C4-2B (cell line): ENCODE measurements at regions not wholly inside any gene's neighbourhood (a gene's known extent, or its start where the extent isn't known, plus 50 kb on each side); places are given as distances from the start of the nearest gene placed in this dataset.
"Not testable (repeated sequence)": the region's sequence is repeated elsewhere in the genome, so short reads cannot be mapped to it uniquely, and the experiment has no call there.

Experiments
- H3K27ac ChIP-seq: fragments of 450-650 bp; 2 replicates; pipeline ENCODE4 v1.5.1; 2017
- ZFX ChIP-seq: fragments of 450-650 bp; IDR thresholded peaks from 2 replicates; pipeline ENCODE4 v1.6.1; 2017
- TF ChIP-seq, protein P1 (sequence below): fragments of 450-650 bp; conservative IDR thresholded peaks from 2 replicates; pipeline ENCODE4 v1.5.1; 2017; ENCODE audit warnings: mild to moderate bottlenecking

DNA sequence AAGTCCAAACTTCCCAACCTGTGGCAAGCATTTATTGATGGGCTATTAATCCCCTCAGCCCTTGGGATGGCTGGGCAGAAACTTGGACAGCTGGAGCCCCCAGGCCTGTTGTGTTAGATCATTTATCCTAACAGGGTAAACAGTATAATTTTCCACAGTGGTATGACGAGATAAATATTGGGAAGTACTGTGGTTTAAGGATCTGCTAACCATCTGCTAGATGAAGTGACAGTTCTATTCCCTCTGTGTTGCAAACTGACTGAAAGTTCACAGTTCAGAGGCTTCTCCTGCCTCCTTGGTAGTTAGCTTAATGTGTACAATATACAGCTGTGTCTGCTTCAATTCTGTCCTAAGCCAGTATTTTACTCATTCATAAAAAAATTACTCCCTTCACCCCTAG, 127.5 kb upstream of the CHODL start:
- H3K27ac ChIP-seq, result no peak overlapping the region
- TF ChIP-seq, protein P1, sequence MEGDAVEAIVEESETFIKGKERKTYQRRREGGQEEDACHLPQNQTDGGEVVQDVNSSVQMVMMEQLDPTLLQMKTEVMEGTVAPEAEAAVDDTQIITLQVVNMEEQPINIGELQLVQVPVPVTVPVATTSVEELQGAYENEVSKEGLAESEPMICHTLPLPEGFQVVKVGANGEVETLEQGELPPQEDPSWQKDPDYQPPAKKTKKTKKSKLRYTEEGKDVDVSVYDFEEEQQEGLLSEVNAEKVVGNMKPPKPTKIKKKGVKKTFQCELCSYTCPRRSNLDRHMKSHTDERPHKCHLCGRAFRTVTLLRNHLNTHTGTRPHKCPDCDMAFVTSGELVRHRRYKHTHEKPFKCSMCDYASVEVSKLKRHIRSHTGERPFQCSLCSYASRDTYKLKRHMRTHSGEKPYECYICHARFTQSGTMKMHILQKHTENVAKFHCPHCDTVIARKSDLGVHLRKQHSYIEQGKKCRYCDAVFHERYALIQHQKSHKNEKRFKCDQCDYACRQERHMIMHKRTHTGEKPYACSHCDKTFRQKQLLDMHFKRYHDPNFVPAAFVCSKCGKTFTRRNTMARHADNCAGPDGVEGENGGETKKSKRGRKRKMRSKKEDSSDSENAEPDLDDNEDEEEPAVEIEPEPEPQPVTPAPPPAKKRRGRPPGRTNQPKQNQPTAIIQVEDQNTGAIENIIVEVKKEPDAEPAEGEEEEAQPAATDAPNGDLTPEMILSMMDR, result no peak
- TF ChIP-seq ZFX, result no peak

DNA sequence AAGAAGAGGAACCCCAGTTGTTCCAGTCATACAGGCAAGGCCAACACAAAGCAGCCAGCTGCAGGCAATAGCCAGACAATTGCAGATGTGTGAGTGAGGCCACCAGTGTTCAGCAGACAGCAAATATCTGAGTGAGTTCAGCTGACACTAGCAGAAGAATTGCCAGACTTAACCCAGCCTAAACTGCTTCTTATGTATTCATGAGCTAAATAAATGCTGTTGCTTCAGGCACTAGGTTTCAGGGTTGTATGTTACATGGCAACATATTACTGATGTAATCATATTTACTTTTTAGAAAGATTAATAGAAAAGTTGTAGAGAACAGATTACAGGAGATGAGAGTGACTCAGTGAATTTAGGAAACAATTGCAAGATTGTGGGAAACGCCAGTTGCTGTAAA, 129.8 kb upstream of the CHODL start:
- H3K27ac ChIP-seq, result no peak overlapping the region
- TF ChIP-seq ZFX, result no peak
- TF ChIP-seq, protein P1, result no peak

DNA sequence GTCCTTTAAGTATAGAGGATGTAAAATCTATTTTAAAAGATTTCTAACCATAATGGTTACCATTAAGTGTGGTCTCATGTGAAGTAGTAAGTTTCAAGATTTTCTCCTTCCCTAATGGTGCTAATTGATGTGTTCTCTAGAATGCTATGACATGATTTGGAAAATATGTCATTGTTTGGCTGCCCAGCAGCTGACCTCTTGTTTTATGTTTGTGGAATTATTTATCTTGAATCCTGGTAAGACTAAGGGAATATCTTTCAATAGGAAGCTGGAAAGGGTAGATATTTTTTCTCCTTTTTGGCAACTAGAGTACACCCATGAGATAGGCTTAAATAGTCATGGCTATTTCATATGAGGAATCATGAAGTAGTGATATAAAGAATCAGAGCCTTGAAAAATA, 139.8 kb upstream of the CHODL start:
- TF ChIP-seq ZFX, result no peak
- TF ChIP-seq, protein P1, result no peak
- no peak overlapping the region for H3K27ac ChIP-seq

DNA sequence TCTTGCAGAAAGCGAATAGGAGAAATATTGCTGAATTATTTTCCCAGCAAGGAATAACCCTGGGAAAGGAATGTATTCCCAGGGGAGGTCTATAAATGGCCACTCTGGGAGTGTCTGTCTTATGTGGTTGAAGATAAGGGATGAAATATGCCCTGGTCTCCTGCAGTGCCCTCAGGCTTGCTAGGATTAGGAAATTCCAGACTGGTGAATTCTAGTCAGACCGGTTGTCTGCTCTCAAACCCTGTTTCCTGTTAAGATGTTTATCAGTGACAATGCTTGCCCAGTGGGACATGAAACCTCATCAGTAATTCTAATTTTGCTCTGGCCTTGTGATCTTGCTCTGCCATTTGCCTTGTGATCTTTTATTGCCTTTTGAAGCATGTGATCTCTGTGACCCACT, 148.2 kb upstream of the CHODL start:
- H3K27ac ChIP-seq, result not testable (repeated sequence)

DNA sequence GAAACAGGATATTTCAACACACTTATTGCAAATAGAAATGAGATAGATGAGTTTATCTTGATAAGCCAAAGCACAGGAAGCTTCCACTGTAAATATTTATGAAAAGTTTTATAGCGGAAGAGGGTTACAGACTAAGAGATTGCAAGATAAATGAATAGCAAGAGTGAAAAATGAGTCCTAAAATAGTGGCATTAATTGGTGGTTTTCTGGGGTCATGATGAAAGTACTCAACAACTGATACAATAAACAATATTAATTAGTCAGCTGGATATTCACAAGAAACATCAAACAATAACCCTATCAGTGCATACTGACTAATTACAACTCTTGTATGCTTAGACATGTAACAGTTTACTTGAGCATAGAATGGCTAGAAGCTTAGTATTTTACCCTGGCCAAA, 154.8 kb upstream of the CHODL start:
- H3K27ac ChIP-seq, result no peak overlapping the region
- TF ChIP-seq ZFX, result no peak
- TF ChIP-seq, protein P1, result no peak

DNA sequence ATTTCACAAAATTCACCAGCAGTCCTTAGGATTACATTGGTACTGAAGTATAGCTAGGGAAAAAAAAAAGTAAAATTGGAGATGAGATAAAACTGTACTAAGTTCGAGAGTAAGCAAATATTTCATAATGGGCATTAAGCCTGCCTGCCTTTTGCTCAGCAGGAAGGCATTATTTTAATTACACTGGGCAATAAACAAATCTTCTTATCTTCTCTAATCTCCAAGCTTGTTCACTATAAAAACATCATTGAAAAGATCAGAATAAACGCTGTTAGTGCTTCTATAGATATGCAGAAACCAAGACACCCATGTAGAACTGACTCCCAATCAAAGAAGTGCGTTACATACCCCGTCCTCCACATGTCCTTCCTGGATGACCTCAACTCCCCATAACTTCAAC, 174.2 kb upstream of the CHODL start:
- TF ChIP-seq ZFX, result no peak
- TF ChIP-seq, protein P1, result no peak
- H3K27ac ChIP-seq, result no peak overlapping the region

DNA sequence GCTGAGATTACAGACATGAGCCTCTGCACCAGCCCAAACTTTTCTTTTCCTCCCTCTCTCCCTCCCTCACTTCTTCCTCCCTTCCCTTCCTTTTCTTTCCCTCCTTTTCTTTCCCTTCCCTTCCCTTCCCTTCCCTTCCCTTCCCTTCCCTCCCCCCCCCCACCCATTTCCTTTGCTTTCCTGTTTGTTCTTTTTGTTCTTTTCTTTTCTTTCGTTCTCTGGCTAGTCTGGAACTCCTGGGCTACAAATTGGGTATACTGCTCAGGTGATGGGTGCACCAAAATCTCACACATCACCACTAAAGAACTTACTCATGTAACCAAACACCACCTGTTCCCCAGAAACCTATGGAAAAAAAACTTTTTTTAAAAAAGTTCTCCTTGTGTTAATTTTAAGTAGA, 174.8 kb upstream of the CHODL start:
- no peak overlapping the region for H3K27ac ChIP-seq
- TF ChIP-seq, protein P1, result no peak
- no peak for TF ChIP-seq ZFX

DNA sequence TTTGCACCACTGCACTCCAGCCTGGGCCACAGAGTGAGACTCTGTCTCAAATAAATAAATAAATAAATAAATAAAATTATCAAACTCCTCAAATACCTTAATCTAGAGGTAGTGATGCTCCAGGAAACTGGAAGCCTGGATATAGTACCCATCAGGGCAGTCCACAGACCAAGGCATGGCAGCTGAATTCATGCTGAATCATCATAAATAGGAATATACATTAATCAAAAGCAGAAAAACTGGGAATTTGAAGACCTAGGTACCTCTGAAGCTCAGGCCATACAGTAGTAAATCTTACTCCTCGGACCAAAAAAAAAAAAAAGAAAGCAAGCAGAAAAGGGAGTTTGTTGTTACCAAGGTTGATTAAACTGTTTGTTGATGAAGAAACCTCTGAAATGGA, 184.2 kb upstream of the CHODL start:
- no peak overlapping the region for H3K27ac ChIP-seq
- TF ChIP-seq, protein P1, result no peak
- no peak for TF ChIP-seq ZFX
